Fibroblast of skin of left quadriceps (primary cell): ENCODE measurements at regions not wholly inside any gene's neighbourhood (a gene's known extent, or its start where the extent isn't known, plus 50 kb on each side); places are given as distances from the start of the nearest gene placed in this dataset.

Source experiments
- DNase-seq, 2 experiments: peaks; one replicate each; pipeline ENCODE4 v3.0.0-alpha.2; 2013; ENCODE audit warnings: low read depth in 2 of 2

DNA sequence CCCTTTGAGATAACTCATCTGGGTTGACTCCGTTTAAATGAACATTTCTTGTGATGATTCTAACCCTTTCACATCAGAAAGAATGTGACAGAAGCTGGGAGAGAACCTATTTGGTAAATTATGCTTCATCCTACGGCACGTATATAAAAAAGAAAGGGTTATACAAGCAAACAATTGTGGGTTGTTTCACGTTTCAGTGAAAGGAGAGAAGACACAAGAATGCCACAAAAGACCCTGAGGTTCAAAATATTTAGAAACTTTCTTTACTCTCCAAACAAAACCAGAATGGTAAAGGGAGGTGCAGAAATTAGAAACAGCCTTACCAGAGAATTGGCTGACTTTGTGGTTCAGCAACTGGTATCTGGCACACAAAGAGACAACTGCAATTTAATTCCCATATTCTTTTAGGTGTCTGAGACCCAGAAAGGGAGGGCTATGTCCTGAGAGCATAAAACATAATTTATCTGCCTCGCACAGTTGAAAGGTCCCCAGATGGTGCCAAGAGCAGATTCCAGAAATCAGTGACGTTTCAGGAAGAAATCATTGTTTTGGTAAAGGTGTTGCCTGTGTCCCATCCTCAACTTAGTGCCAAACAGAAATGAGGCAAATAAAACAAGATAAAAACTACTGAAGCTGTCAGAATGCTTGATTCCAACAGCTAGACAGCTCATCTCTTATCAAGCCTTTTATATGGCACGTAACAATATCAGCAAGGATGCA is 361.4 kb downstream of the EFNB2 start:
- no peak for DNase-seq

DNA sequence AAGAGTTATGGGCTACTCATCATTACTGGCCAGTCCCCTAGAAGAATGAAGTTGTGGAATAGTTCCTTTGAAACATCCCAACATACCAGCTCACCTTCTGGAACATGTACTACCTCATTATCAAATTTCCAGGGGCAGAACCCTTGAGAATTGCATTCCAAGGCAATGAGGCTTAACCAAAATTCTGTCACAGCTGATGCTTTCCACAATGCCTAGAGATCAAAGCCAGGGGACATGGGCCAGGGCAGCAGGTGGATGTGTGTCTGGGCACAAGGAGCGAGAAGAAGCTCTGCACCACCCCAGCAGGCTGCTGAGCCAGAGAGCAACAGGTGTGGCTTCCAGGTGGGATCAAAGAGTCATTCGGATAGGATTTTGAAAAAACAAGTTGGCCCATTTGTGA is 362.1 kb downstream of the EFNB2 start:
- DNase-seq, result no peak

- no peak for DNase-seq
Measured at GRCh38 chr13:106172176-106172905, 363.1 kb downstream of the EFNB2 start.

DNA sequence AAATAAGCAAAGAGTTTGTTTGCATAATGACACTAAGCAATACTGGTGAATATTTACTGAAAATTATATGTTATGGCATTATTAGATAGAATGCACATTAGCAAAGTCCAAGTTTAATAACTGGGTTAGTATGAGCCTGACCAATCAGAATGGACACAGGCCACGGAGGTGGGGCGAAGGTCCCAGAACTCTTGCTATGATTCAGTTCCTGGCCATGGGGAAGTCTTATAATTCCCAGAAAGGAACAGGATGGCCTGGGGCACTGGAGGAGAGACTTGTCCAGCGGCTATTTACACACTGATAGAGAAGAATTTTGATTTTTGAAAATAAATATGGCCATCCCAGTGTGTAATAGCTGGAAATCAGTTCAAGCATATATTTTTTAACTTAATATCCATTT is 372.0 kb downstream of the EFNB2 start:
- no peak for DNase-seq

GRCh38 chr13:106161146-106161545 is 374.3 kb downstream of the EFNB2 start:
- no peak for DNase-seq

GRCh38 chr13:106159295-106160195 is 375.9 kb downstream of the EFNB2 start:
- DNase-seq, result no peak

DNA sequence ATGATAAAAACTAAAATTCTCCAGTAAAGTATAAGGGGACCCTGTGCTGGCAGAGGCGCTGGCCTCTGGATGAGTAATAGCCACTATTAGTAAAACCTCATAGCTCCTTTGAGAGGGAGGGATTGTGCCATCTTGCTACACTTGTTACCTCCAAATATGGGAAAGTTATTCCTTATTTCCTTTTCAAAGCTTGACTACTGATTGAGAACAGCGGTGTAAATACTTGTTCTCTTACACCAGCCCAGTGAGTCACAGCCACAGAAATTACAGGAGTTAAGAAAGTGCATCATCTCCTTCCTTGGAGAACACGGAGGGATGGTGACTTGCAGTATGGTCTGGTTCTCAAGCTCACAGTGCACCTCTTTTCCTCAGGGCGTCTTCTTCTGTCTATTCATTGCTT is 379.0 kb downstream of the EFNB2 start:
- peak; percentile 98 to 99 for DNase-seq

DNA sequence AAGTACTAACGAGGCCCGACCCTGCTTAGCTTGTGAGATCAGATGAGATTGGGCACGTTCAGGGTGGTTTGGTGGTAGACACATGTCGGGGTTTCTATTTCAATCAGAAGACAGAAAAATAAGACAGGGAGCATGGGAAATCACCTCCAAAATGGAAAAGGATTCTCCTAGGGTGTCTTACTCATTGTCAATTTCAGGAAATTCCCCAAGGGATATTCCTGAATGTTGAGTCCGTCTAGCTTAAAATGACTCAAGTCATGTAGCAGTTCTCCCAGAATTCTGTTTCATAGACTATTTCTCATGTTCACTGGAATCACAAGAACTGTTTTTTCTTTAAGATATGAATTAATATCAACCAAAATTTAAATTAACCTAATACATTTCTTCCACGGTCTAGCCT is 380.1 kb downstream of the EFNB2 start:
- DNase-seq, result no peak

DNA sequence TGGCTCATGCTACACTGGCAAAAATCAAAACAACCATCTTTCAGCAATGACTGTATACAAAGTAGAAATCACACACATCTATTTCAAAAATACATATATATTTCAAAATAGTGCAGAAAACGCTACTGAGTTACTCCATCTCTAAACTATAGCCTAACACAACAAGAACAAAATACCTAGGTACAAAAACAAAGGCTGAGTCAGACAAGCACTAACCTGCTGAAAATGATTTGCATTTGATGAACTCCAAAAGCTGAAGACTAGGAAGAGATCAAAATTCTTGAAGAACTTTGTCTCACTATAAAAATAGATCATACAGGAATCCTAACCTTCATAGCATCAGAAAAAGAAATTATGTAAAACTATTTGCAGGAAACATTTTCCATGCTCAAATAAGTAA is 381.6 kb downstream of the EFNB2 start:
- no peak for DNase-seq

DNA sequence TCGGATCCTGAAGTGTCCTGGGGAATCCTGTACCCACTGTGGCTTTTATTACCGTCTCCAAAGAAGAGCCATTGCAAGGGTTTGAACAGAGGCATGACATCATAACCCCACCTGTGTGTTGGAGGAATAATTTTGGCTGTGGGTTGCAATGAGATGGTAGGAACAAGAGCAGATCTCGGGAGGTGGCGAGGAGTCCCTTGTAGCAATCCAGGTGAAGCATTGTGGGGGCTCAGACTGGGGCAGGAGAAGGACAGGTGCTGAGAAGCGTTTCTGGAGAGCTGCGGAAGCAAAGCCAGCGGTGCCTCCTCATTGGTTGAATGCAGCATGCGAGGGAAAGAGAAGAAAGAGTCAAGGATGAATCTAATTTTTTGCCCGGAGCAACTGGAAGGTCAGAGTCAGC is 382.4 kb downstream of the EFNB2 start:
- DNase-seq, result no peak

- no peak for DNase-seq
Measured at GRCh38 chr13:106152047-106152446, 383.4 kb downstream of the EFNB2 start.

DNA sequence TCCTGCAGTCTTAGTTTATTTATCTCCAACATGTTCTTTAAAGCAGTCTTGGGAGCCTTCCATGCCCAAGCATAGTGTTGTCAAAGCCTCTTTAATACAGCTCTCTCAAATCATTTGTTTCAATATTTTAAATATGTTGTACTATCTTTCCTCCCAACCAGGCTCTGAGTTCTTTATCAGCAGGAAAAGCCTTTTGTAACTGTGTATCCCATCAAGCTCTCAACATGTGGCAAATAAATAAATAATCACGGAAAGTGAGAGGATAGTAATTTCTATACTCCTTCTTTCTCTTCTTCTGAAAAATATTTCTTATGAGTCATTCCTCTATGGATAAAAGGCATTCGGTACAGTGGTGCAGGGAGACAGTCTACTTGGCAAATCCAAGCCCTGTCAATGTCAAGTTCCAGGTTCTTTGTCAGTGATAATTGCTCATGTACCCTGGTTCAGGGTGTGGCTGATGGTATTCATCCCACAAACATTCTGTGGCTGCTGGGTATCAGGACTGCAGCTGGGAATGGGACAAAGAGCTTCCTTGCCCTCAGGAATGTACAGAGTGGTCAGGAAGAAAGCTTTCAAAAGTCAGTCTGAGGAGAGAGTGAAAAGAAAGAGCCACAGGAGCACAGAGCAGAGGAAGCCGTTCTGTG is 384.3 kb downstream of the EFNB2 start:
- DNase-seq, result peak; percentile 90

DNA sequence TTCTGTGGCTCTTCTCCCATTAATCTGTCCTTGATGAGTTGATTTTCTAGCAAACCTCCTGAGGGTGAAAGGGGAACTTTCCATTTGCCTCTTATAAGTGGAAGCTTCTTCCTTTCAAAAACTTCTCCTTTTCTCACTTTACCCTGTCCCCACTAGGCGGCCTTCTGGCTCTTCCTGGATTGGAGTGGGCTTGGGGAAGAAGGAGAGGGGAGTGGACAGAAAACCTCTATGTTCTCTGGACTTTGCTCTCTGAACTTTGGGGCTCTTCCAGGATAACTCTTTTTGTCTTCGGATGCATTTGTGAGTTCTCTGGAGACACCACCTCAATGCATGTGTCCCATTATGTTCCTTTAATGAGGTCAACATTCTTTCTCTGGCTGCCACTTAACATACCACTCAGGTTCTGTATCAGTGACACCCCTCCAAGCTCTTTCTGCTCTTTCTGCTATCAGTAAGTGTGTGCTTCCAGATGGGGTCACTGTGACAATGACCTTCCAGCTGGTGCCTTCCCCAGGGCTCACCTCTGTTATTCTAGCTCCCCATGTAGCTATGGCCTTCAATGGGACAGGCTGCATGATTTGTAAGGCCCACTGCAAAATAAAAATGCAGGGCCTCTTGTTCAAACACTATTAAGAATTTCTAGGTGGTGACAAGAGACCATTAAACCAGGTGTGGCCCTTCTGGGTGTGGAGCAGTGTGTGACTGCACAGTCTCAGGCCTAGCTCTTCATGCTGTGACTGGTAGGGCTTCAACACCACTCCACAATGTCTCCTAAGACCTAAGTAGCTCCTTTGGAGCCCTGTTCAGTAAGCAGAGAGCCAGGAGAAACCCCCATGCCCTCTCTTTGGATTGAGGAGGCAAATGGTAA is 389.2 kb downstream of the EFNB2 start:
- no peak for DNase-seq

DNA sequence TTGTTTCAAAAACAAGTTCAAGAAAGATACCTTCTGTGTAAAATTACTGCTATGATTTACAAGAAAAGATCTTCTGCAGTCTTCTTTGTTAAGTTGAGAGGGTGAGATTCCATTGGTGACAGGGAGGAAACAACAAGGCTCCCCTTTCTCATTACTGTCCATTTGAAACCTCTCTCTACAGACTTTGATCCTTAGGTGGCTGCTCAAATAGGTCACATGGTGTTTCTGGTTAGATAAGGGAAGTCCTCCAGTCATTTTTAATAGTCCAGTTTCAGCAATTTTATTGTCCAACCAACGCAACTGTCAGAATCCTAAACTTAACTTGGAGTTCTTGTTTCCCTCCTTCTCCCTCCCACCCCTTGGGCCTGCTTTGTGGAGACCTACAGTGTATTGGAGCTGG is 390.4 kb downstream of the EFNB2 start:
- DNase-seq, result no peak

DNA sequence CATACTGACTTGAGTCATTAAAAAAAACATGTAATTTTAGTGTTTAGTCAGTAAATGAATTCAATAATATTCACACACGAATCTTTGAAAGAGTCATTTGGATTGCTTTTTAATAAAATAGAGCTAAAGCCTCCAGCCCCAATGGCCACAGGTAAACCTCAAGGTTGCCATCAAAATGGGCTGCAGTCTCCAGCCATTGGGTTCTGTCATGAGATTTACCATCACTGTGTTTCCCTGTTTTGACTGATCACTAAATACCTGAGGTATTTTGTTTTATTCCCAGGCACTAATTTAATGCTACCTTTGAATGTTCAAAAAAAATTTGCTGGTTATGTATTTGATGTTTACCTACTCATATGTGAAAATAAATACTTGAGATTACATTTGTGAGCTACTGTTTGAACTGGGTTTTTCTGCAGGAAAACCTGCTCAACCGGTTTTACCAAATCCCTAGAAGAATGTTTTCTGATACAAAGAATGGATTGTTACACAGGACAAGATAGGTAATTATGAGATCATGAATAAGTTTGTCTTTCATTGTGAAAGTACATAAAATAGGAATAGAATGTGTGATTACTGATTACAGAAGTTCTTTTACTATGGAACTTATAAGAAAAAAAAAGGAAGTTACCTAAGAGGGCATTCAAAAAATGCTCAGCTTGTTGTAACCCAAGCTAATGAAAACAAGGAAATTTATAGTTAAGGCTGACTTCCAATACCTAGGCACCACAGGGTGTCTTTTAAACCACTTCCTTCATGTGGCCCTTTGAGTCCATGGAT is 391.3 kb downstream of the EFNB2 start:
- no peak for DNase-seq

DNA sequence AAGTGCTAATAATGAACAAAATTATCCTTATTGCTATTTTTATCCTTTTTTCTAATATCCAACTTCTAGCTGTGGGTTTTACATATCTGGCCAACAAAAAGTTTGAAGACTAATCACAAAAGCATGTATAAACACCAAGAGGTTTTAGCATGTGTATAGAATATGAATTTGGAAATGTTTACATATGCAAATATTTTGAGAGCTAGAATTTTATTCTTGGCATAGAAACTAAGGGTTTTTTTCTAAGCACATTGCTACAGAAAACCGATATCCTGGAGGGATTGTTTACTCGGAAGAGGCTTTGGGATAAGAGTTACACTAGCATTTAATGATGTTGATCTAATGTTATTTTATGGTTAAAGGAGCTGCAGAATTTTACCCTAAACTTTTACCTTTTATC is 392.1 kb downstream of the EFNB2 start:
- peak; percentile 44 to 58 for DNase-seq

DNA sequence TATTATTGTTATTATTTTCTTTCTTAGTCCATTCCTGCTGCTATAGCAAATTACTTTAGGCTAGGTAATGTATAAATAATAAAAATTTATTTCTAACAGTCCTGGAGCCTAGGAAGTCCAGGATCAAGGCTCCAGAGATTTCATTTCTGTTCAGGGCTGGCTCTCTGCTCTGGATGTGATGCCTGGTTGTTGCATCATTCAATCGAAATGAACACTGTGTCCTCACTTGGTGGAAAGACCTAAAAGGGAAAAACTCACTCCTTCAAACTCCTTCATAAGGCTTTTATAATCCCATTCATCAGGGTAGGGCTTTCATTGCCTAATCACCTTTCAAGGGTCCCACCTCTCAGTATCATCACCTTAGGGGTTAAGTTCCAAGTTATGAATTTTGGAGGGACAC is 395.0 kb downstream of the EFNB2 start:
- DNase-seq, result no peak

GRCh38 chr13:106139942-106140341 is 395.5 kb downstream of the EFNB2 start:
- DNase-seq, result no peak

GRCh38 chr13:106139377-106139776 is 396.1 kb downstream of the EFNB2 start:
- DNase-seq, result no peak

GRCh38 chr13:106138620-106139019 is 396.8 kb downstream of the EFNB2 start:
- DNase-seq, result no peak
